GM23338 (cell line): ENCODE measurements at regions not wholly inside any gene's neighbourhood (a gene's known extent, or its start where the extent isn't known, plus 50 kb on each side); places are given as distances from the start of the nearest gene placed in this dataset.

Experiments
- ATAC-seq: fragments of 200-7000 bp; cut with Tn5 transposase; 3 replicates; pipeline ENCODE4 v1.9.1; 2020
- DNase-seq: peaks from one replicate; pipeline ENCODE4 v3.0.0-alpha.2; 2015; ENCODE audit warnings: low spot score
- H2AFZ ChIP-seq: fragments of 200-600 bp; sonication (generic); 2 replicates; pipeline ENCODE4 v1.8.0; 2016; ENCODE audit warnings: antibody characterized with exemption, mild to moderate bottlenecking, moderate library complexity
- H3F3A ChIP-seq: fragments of 200-600 bp; sonication (generic); replicated peaks from 2 replicates; pipeline ENCODE4 v1.8.0; 2017; ENCODE audit warnings: antibody characterized with exemption, mixed run types, low read depth
- H3K27ac ChIP-seq: fragments of 200-600 bp; sonication (generic); 2 replicates; pipeline ENCODE4 v1.6.1; 2016; ENCODE audit warnings: low read depth
- H3K27me3 ChIP-seq: fragments of 200-600 bp; sonication (generic); 2 replicates; pipeline ENCODE4 v1.8.0; 2016; ENCODE audit warnings: mild to moderate bottlenecking, mixed run types, moderate library complexity; ENCODE audit not compliant: insufficient read depth
- H3K36me3 ChIP-seq: fragments of 200-600 bp; sonication (generic); 2 replicates; pipeline ENCODE4 v1.8.0; 2016; ENCODE audit warnings: mild to moderate bottlenecking; ENCODE audit not compliant: insufficient read depth
- H3K4me1 ChIP-seq: fragments of 200-600 bp; sonication (generic); 2 replicates; pipeline ENCODE4 v1.8.0; 2016; ENCODE audit warnings: mild to moderate bottlenecking, moderate library complexity; ENCODE audit not compliant: insufficient read depth
- H3K4me2 ChIP-seq: fragments of 200-600 bp; sonication (generic); 2 replicates; pipeline ENCODE4 v1.7.1; 2017; ENCODE audit warnings: mixed run types
- H3K4me3 ChIP-seq: fragments of 200-600 bp; sonication (generic); 2 replicates; pipeline ENCODE4 v1.6.1; 2016; ENCODE audit warnings: mixed run types
- H3K79me2 ChIP-seq: fragments of 200-600 bp; sonication (generic); replicated peaks from 2 replicates; pipeline ENCODE4 v1.8.0; 2017; ENCODE audit warnings: mild to moderate bottlenecking; ENCODE audit not compliant: insufficient read depth
- H3K9me2 ChIP-seq: fragments of 200-600 bp; sonication (generic); 2 replicates; pipeline ENCODE4 v1.8.0; 2017; ENCODE audit not compliant: insufficient read depth
- H4K20me1 ChIP-seq: fragments of 200-600 bp; sonication (generic); replicated peaks from 2 replicates; pipeline ENCODE4 v1.8.0; 2017; ENCODE audit warnings: mild to moderate bottlenecking; ENCODE audit not compliant: insufficient read depth
- H3K27ac Mint-ChIP-seq: 2 replicates; pipeline ENCODE4 v1.8.0; 2020; ENCODE audit warnings: inconsistent platforms, mild to moderate bottlenecking, moderate library complexity, mixed read lengths
- H3K27me3 Mint-ChIP-seq: 3 replicates; pipeline ENCODE4 v1.8.0; 2022; ENCODE audit warnings: low read depth, mild to moderate bottlenecking, moderate library complexity, mixed read lengths, inconsistent platforms; ENCODE audit not compliant: insufficient read depth, poor library complexity
- H3K36me3 Mint-ChIP-seq: 3 replicates; pipeline ENCODE4 v1.8.0; 2021; ENCODE audit warnings: low read depth, mild to moderate bottlenecking, inconsistent platforms, moderate library complexity, mixed read lengths
- H3K4me1 Mint-ChIP-seq: 3 replicates; pipeline ENCODE4 v1.8.0; 2020; ENCODE audit warnings: mild to moderate bottlenecking, inconsistent platforms, mixed read lengths
- H3K4me3 Mint-ChIP-seq: 3 replicates; pipeline ENCODE4 v1.8.0; 2021; ENCODE audit warnings: moderate library complexity, mild to moderate bottlenecking, inconsistent platforms, mixed read lengths
- H3K9me3 Mint-ChIP-seq: 3 replicates; pipeline ENCODE4 v1.8.0; 2020; ENCODE audit warnings: moderate library complexity, mild to moderate bottlenecking, inconsistent platforms, mixed read lengths
- CREB1 ChIP-seq: fragments of 250-450 bp; sonication (Bioruptor Pico); IDR thresholded peaks from 2 replicates; pipeline ENCODE4 v1.5.0; 2020; ENCODE audit warnings: low read depth, mild to moderate bottlenecking, moderate library complexity
- EZH2 ChIP-seq: fragments of 200-600 bp; sonication (generic); IDR thresholded peaks from one replicate; pipeline ENCODE4 v1.8.0; 2017; ENCODE audit warnings: antibody characterized with exemption, mild to moderate bottlenecking, low read depth; ENCODE audit not compliant: unreplicated experiment
- JUNB ChIP-seq: IDR thresholded peaks from one replicate; pipeline ENCODE4 v1.6.1; 2016; ENCODE audit warnings: antibody characterized with exemption; ENCODE audit not compliant: unreplicated experiment
- NANOG ChIP-seq: IDR thresholded peaks from 2 replicates; pipeline ENCODE4 v1.6.1; 2016; ENCODE audit warnings: antibody characterized with exemption, borderline replicate concordance
- STAT1 ChIP-seq: IDR thresholded peaks from one replicate; pipeline ENCODE4 v1.6.1; 2016; ENCODE audit warnings: antibody characterized with exemption; ENCODE audit not compliant: unreplicated experiment
- ZNF114 ChIP-seq: fragments of 250-450 bp; sonication (Bioruptor Pico); IDR thresholded peaks from 2 replicates; pipeline ENCODE4 v1.5.0; 2020; ENCODE audit warnings: mild to moderate bottlenecking, moderate library complexity
- ZNF462 ChIP-seq: fragments of 250-450 bp; sonication (Bioruptor Pico); IDR thresholded peaks from 2 replicates; pipeline ENCODE4 v1.5.0; 2020; ENCODE audit warnings: mild to moderate bottlenecking, moderate library complexity
- TF ChIP-seq, protein P1 (sequence below): IDR thresholded peaks from one replicate; pipeline ENCODE4 v1.6.1; 2018; ENCODE audit warnings: antibody characterized with exemption; ENCODE audit not compliant: unreplicated experiment
- TF ChIP-seq, protein P2 (sequence below): IDR thresholded peaks from 2 replicates; pipeline ENCODE4 v1.6.1; 2016; ENCODE audit warnings: antibody characterized with exemption

GRCh38 chr11:134614141-134614540 lies 202.1 kb upstream of the B3GAT1 start (continued):
- TF ChIP-seq ZNF462 (CRISPR knock-in tag) (no peak), CREB1 (no peak), NANOG (no peak), ZNF114 (CRISPR knock-in tag) (no peak)
- TF ChIP-seq, protein P1, sequence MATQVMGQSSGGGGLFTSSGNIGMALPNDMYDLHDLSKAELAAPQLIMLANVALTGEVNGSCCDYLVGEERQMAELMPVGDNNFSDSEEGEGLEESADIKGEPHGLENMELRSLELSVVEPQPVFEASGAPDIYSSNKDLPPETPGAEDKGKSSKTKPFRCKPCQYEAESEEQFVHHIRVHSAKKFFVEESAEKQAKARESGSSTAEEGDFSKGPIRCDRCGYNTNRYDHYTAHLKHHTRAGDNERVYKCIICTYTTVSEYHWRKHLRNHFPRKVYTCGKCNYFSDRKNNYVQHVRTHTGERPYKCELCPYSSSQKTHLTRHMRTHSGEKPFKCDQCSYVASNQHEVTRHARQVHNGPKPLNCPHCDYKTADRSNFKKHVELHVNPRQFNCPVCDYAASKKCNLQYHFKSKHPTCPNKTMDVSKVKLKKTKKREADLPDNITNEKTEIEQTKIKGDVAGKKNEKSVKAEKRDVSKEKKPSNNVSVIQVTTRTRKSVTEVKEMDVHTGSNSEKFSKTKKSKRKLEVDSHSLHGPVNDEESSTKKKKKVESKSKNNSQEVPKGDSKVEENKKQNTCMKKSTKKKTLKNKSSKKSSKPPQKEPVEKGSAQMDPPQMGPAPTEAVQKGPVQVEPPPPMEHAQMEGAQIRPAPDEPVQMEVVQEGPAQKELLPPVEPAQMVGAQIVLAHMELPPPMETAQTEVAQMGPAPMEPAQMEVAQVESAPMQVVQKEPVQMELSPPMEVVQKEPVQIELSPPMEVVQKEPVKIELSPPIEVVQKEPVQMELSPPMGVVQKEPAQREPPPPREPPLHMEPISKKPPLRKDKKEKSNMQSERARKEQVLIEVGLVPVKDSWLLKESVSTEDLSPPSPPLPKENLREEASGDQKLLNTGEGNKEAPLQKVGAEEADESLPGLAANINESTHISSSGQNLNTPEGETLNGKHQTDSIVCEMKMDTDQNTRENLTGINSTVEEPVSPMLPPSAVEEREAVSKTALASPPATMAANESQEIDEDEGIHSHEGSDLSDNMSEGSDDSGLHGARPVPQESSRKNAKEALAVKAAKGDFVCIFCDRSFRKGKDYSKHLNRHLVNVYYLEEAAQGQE = no peak

GRCh38 chr11:134613646-134614045 lies 201.6 kb upstream of the B3GAT1 start:
- Histone ChIP-seq H3K27me3 (no peaks in the 10 kb centered on the region), H3F3A (no peaks in the 10 kb centered on the region), H2AFZ (no peak overlapping the region), H3K36me3 (no peaks in the 10 kb centered on the region), H3K4me3 (no peak overlapping the region), H4K20me1 (no peaks in the 10 kb centered on the region), H3K79me2 (no peaks in the 10 kb centered on the region), H3K4me2 (no peak overlapping the region), H3K4me1 (no peaks in the 10 kb centered on the region), H3K27ac (no peak overlapping the region), H3K9me2 (0 out of 2 replicates have a peak, but pooled peaks cover 5% of the 10 kb centered on the region)
- no peak for ATAC-seq
- Mint-ChIP-seq H3K27ac (no peak overlapping the region), H3K4me3 (no peak overlapping the region), H3K36me3 (no peaks in the 10 kb centered on the region), H3K9me3 (no peaks in the 10 kb centered on the region; the same call in 2 of the 3 replicates), H3K27me3 (peaks cover 11% of the 10 kb centered on the region), H3K4me1 (peaks cover 5% of the 10 kb centered on the region)
- no peak for DNase-seq
- TF ChIP-seq ZNF114 (CRISPR knock-in tag) (no peak), STAT1 (no peak), NANOG (no peak), JUNB (no peak), EZH2 (no peak)
- TF ChIP-seq, protein P1 = no peak
- TF ChIP-seq, protein P2, sequence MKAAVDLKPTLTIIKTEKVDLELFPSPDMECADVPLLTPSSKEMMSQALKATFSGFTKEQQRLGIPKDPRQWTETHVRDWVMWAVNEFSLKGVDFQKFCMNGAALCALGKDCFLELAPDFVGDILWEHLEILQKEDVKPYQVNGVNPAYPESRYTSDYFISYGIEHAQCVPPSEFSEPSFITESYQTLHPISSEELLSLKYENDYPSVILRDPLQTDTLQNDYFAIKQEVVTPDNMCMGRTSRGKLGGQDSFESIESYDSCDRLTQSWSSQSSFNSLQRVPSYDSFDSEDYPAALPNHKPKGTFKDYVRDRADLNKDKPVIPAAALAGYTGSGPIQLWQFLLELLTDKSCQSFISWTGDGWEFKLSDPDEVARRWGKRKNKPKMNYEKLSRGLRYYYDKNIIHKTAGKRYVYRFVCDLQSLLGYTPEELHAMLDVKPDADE = no peak
